Astrocyte of the cerebellum (primary cell): ENCODE measurements at regions not wholly inside any gene's neighbourhood (a gene's known extent, or its start where the extent isn't known, plus 50 kb on each side); places are given as distances from the start of the nearest gene placed in this dataset.

Source experiments
- DNase-seq: peaks from one replicate; pipeline ENCODE4 v3.0.0-alpha.2; 2011; ENCODE audit warnings: low read depth
- H3K4me3 ChIP-seq: 2 replicates; pipeline ENCODE4 v1.5.1; 2011; ENCODE audit warnings: mild to moderate bottlenecking, low read depth, low read length, moderate library complexity
- in situ Hi-C: cut with HindIII; loops from 2 replicates; pipeline ENCODE4 v1.10.0; 2017; ENCODE audit warnings: low sequenced_read_pairs
- TF ChIP-seq, protein P1 (sequence below): IDR thresholded peaks from 2 replicates; pipeline ENCODE4 v1.5.1; 2012; ENCODE audit warnings: low read length, low read depth, moderate library complexity, mild to moderate bottlenecking; ENCODE audit errors: missing control alignments

GRCh38 chr6:66361886-66362285, 654.9 kb upstream of the EYS start:
- in situ Hi-C loops = no loop called here
- no peak overlapping the region for H3K4me3 ChIP-seq
- TF ChIP-seq, protein P1, sequence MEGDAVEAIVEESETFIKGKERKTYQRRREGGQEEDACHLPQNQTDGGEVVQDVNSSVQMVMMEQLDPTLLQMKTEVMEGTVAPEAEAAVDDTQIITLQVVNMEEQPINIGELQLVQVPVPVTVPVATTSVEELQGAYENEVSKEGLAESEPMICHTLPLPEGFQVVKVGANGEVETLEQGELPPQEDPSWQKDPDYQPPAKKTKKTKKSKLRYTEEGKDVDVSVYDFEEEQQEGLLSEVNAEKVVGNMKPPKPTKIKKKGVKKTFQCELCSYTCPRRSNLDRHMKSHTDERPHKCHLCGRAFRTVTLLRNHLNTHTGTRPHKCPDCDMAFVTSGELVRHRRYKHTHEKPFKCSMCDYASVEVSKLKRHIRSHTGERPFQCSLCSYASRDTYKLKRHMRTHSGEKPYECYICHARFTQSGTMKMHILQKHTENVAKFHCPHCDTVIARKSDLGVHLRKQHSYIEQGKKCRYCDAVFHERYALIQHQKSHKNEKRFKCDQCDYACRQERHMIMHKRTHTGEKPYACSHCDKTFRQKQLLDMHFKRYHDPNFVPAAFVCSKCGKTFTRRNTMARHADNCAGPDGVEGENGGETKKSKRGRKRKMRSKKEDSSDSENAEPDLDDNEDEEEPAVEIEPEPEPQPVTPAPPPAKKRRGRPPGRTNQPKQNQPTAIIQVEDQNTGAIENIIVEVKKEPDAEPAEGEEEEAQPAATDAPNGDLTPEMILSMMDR = no peak
- no peak for DNase-seq

- TF ChIP-seq, protein P1 = no peak
- H3K4me3 ChIP-seq = no peak overlapping the region
- in situ Hi-C loops = no loop called here
- no peak for DNase-seq
Observed at GRCh38 chr6:66357781-66358180, 650.8 kb upstream of the EYS start.

- TF ChIP-seq, protein P1 = no peak
Observed at GRCh38 chr6:66355471-66355870, 648.4 kb upstream of the EYS start.

GRCh38 chr6:66344796-66345195, 637.8 kb upstream of the EYS start:
- no peak for DNase-seq
- H3K4me3 ChIP-seq = no peak overlapping the region
- TF ChIP-seq, protein P1 = no peak
- in situ Hi-C loops = no loop called here

More at GRCh38 chr6:66355471-66355870, 648.4 kb upstream of the EYS start:
- in situ Hi-C loops = no loop called here
- no peak overlapping the region for H3K4me3 ChIP-seq
- no peak for DNase-seq

DNA sequence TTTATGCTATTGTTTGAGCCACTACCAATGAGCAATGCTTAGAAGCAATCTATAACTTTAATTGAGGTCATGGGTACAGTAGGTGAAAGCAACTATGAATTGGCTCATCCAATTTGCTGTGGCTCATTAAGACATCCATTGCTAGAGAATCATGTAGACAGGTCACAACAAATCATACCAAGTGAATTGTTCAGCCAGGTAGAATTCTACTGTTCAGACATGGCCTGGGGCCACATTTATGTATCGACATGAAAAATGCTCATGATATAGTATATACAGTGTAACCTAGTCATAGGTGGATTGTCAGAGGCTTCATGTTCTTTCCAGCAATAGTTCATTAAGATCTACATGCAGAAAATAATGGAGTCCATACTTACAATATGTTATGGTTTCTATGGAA, 633.7 kb upstream of the EYS start:
- DNase-seq = no peak
- in situ Hi-C loops = no loop called here
- no peak overlapping the region for H3K4me3 ChIP-seq
- TF ChIP-seq, protein P1 = no peak

DNA sequence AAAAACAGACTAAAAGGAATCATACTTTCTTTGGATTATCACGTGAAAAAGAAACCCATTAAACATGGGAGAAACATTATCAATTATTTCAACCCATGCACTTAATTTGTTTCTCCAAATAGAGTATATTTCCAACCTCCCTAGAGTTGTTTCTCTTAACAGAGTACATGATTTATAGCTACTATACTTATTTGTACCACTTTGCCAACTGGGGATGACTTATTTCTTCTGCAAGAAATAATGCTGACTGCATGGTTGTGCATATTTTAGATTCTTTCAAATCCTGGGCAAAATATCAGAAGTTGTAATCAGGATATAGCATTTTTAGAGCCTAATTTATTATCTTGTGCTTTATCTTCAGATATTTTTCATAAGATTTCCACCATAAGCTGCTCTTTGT, 629.1 kb upstream of the EYS start:
- in situ Hi-C loops = loop anchor here (5.0 kb wide), 1 partner anchor 39 kb away; no protein-coding TSS in a partner anchor
- TF ChIP-seq, protein P1 = no peak
- DNase-seq = no peak
- no peak overlapping the region for H3K4me3 ChIP-seq

DNA sequence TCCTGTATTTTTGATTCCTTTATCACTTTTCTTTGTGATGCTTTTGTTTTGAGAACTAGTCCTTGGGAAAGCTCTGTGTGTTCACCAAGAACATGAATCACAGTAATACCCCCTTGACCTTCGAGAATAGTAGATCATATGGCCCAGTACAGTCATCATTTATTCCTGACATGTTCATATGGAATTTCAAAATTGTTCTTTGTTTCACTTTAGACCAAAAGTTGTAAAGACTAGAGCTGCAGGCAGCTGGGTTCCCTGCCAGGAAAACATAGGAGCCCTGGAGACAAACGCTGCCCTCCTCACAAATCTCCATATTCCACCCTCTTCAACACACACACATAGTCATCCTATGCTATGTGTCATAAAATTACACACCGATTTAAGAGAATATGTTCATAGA, 621.2 kb upstream of the EYS start:
- in situ Hi-C loops = no loop called here
- no peak overlapping the region for H3K4me3 ChIP-seq
- TF ChIP-seq, protein P1 = no peak
- no peak for DNase-seq
